Endothelial cell of umbilical vein (primary cell): ENCODE measurements at regions not wholly inside any gene's neighbourhood (a gene's known extent, or its start where the extent isn't known, plus 50 kb on each side); places are given as distances from the start of the nearest gene placed in this dataset.

ENCODE experiments used
- BruUV-seq: library from RNA; stranded (reverse); fragments of 400-500 nt; replicated peaks from 2 replicates; lab custom pipeline; 2021; lab: Mats Ljungman, UMichigan
- CTCF ChIA-PET: fragments of 300-600, 350-600 bp; sonication (Branson Sonifier 250); formaldehyde crosslinking; loops from one replicate; lab custom pipeline; 2021; ENCODE audit warnings: antibody characterized with exemption, inconsistent platforms; lab: Charles Lee
- POLR2A ChIA-PET: fragments of 300-600, 350-600 bp; sonication (Branson Sonifier 250); formaldehyde crosslinking; loops from one replicate; lab custom pipeline; 2021; ENCODE audit warnings: antibody characterized with exemption, inconsistent platforms; lab: Charles Lee
- DNase-seq: peaks from one replicate; pipeline ENCODE4 v3.0.0-alpha.2; 2011; ENCODE audit warnings: low read depth, low spot score
- FAIRE-seq: peaks from 2 replicates; lab custom pipeline; 2011; peaks lifted over from hg19 to GRCh38; lab: Jason Lieb, UNC
- H2AFZ ChIP-seq: 2 replicates; pipeline ENCODE4 v1.6.0; 2012; ENCODE audit warnings: low read depth, low read length, control low read depth, inconsistent platforms
- H3K27ac ChIP-seq: 2 replicates; pipeline ENCODE4 v1.5.1; 2011; ENCODE audit warnings: low read depth, mild to moderate bottlenecking, control low read depth, low read length, moderate library complexity; ENCODE audit not compliant: insufficient read depth
- H3K27me3 ChIP-seq, 2 experiments: 2 replicates each; pipeline versions ENCODE4 v1.6.0 to v1.6.1; 2011; ENCODE audit warnings: low read length in 2 of 2, mixed read lengths in 1 of 2; ENCODE audit not compliant: control insufficient read depth in 2 of 2, insufficient read depth in 2 of 2
- H3K36me3 ChIP-seq, 2 experiments: 2 replicates in 1 of 2; 3 replicates in 1 of 2; pipeline ENCODE4 v1.5.1; 2011; ENCODE audit warnings: low read length in 2 of 2, mild to moderate bottlenecking in 1 of 2, moderate library complexity in 1 of 2; ENCODE audit not compliant: control insufficient read depth in 2 of 2, insufficient read depth in 2 of 2; ENCODE audit errors: extremely low read depth in 1 of 2
- H3K4me1 ChIP-seq: 3 replicates; pipeline ENCODE4 v1.5.1; 2011; ENCODE audit warnings: mild to moderate bottlenecking, low read length; ENCODE audit not compliant: control insufficient read depth, insufficient read depth; ENCODE audit errors: extremely low read depth
- H3K4me2 ChIP-seq: 2 replicates; pipeline ENCODE4 v1.6.1; 2011; ENCODE audit warnings: low read length, control low read depth, mixed read lengths; ENCODE audit not compliant: insufficient read depth
- H3K4me3 ChIP-seq, 3 experiments: fragments of 200-600 bp in 1 of 3; sonication (generic), shearing (Covaris generic) in 1 of 3; replicated peaks in 1 of 3; 2 replicates each; pipeline ENCODE4 v1.5.1; 2011 to 2016; ENCODE audit warnings: control low read depth in 3 of 3, low read length in 3 of 3, mild to moderate bottlenecking in 2 of 3, inconsistent platforms in 1 of 3, low read depth in 1 of 3, moderate library complexity in 1 of 3; ENCODE audit not compliant: insufficient read depth in 1 of 3
- H3K79me2 ChIP-seq: 2 replicates; pipeline ENCODE4 v1.6.0; 2012; ENCODE audit warnings: low read length, inconsistent platforms; ENCODE audit not compliant: control insufficient read depth, insufficient read depth
- H3K9ac ChIP-seq: replicated peaks from 2 replicates; pipeline ENCODE3; 2011; ENCODE audit warnings: low read length, control low read depth; ENCODE audit not compliant: insufficient read depth; ENCODE audit errors: extremely low read depth
- H3K9me1 ChIP-seq: replicated peaks from 3 replicates; pipeline ENCODE4 v1.6.0; 2011; ENCODE audit warnings: mild to moderate bottlenecking, low read length; ENCODE audit not compliant: control insufficient read depth, insufficient read depth; ENCODE audit errors: extremely low read depth
- H3K9me3 ChIP-seq: replicated peaks from 2 replicates; pipeline ENCODE4 v1.5.1; 2012; ENCODE audit warnings: low read length, inconsistent platforms; ENCODE audit not compliant: control insufficient read depth, insufficient read depth
- H4K20me1 ChIP-seq: replicated peaks from 2 replicates; pipeline ENCODE3; 2011; ENCODE audit warnings: mild to moderate bottlenecking, low read length; ENCODE audit not compliant: control insufficient read depth, insufficient read depth; ENCODE audit errors: extremely low read depth
- CTCF ChIP-seq, 2 donors: IDR thresholded peaks; 1 replicate in 1 of 2; 2 replicates in 1 of 2; pipeline ENCODE4 v1.5.1; 2011; ENCODE audit warnings: low read length in 2 of 2, mild to moderate bottlenecking in 2 of 2, moderate library complexity in 2 of 2, control low read depth in 1 of 2, inconsistent platforms in 1 of 2, low read depth in 1 of 2; ENCODE audit not compliant: insufficient read depth in 1 of 2; ENCODE audit errors: extremely low read depth in 1 of 2
- EZH2 ChIP-seq: IDR thresholded peaks from 2 replicates; pipeline ENCODE4 v1.6.1; 2012; ENCODE audit warnings: borderline replicate concordance, low read depth, mild to moderate bottlenecking, moderate library complexity, low read length, inconsistent platforms; ENCODE audit not compliant: severe bottlenecking
- FOS ChIP-seq: IDR thresholded peaks from 2 replicates; pipeline ENCODE4 v1.6.1; 2011; ENCODE audit warnings: mild to moderate bottlenecking, low read length, moderate library complexity, borderline replicate concordance; ENCODE audit not compliant: insufficient read depth
- GATA2 ChIP-seq: IDR thresholded peaks from 2 replicates; pipeline ENCODE4 v1.7.0; 2011; ENCODE audit warnings: low read depth, mild to moderate bottlenecking, moderate library complexity, mixed read lengths, low read length; ENCODE audit not compliant: insufficient read length, insufficient read depth
- JUN ChIP-seq: IDR thresholded peaks from 2 replicates; pipeline ENCODE4 v1.6.1; 2011; ENCODE audit warnings: borderline replicate concordance, low read depth; ENCODE audit not compliant: insufficient read length, insufficient read depth
- MAX ChIP-seq: IDR thresholded peaks from 2 replicates; pipeline ENCODE4 v1.6.1; 2011; ENCODE audit not compliant: insufficient read depth, insufficient read length
- MYC ChIP-seq: IDR thresholded peaks from one replicate; pipeline ENCODE4 v1.6.1; 2011; ENCODE audit warnings: mild to moderate bottlenecking, low read depth, low read length
- POLR2A ChIP-seq: IDR thresholded peaks from 2 replicates; pipeline ENCODE4 v1.6.1; 2012; ENCODE audit warnings: low read depth, mild to moderate bottlenecking, control low read depth, low read length
- POLR2AphosphoS5 ChIP-seq: IDR thresholded peaks from 2 replicates; pipeline ENCODE4 v1.6.1; 2012; ENCODE audit warnings: low read depth, mild to moderate bottlenecking, control low read depth, low read length, moderate library complexity; ENCODE audit not compliant: insufficient read depth
- dilution Hi-C: fragments of 300-500 bp; cut with MboI; formaldehyde crosslinking; loops from one replicate; pipeline ENCODE4 v1.15.0; 2019; ENCODE audit warnings: low sequenced_read_pairs; ENCODE audit not compliant: extremely low pct_ligation_motif_present
- intact Hi-C: fragments of 100-400 bp; cut with micrococcal nuclease; formaldehyde crosslinking; loops from one replicate; pipeline ENCODE4 v1.10.0; 2022

- intact Hi-C loops = no loop called here
- no peak for TF ChIP-seq FOS
- TF ChIP-seq POLR2A = no peak
- TF ChIP-seq MAX = no peak
- TF ChIP-seq JUN = no peak
- TF ChIP-seq CTCF (IDR thresholded peaks at IDR 0.05; ENCODE audit: extremely low read depth in 1 of 2, insufficient read depth in 1 of 2, low read depth in 1 of 2, low read length in 2 of 2) = no peak
- no peak for TF ChIP-seq EZH2
- no peak for TF ChIP-seq GATA2
- no peak for TF ChIP-seq MYC
- no peak for TF ChIP-seq POLR2AphosphoS5
- BruUV-seq = no TSS peak
- Histone ChIP-seq H3K9me3 (peaks cover 2% of the 10 kb centered on the region), H3K79me2 (no peaks in the 10 kb centered on the region), H4K20me1 (no peaks in the 10 kb centered on the region), H3K36me3 (no peaks in the 10 kb centered on the region), H3K4me3 (no peak overlapping the region), H3K9ac (no peak overlapping the region), H3K4me2 (no peak overlapping the region), H3K9me1 (no peaks in the 10 kb centered on the region), H3K4me1 (no peaks in the 10 kb centered on the region), H3K27me3 (no peaks in the 10 kb centered on the region), H2AFZ (no peak overlapping the region), H3K27ac (no peak overlapping the region)
- ChIA-PET CTCF (no interaction called here), POLR2A (no interaction called here)
- DNase-seq = no peak
- dilution Hi-C loops = no loop called here
- FAIRE-seq = no peak
Measured at GRCh38 chr5:86008704-86009103, 609.0 kb upstream of the COX7C start.
